Kidney (tissue), 13 donors: ENCODE measurements at regions not wholly inside any gene's neighbourhood (a gene's known extent, or its start where the extent isn't known, plus 50 kb on each side); places are given as distances from the start of the nearest gene placed in this dataset.

Source experiments
- DNase-seq, 5 donors: peaks; one replicate each; pipeline ENCODE4 v3.0.0-alpha.2; 2013 to 2020
- FAIRE-seq: peaks from 2 replicates; lab custom pipeline; 2012; peaks lifted over from hg19 to GRCh38; lab: Jason Lieb, UNC
- H3K27ac ChIP-seq, 2 donors: one replicate each; pipeline ENCODE4 v1.7.0; 2013; ENCODE audit warnings: low read depth in 2 of 2, low read length in 2 of 2, inconsistent platforms in 1 of 2
- H3K27me3 ChIP-seq: one replicate; pipeline ENCODE4 v1.7.1; 2013; ENCODE audit warnings: low read length, inconsistent platforms; ENCODE audit not compliant: control insufficient read depth, insufficient read depth
- H3K36me3 ChIP-seq, 3 donors: one replicate each; pipeline versions ENCODE4 v1.7.0 to v1.7.1; 2013; ENCODE audit warnings: low read length in 3 of 3, control low read depth in 1 of 3, inconsistent platforms in 1 of 3; ENCODE audit not compliant: insufficient read depth in 3 of 3, control insufficient read depth in 2 of 3
- H3K4me1 ChIP-seq, 3 donors: one replicate each; pipeline versions ENCODE4 v1.7.0 to v1.7.1; 2013; ENCODE audit warnings: low read length in 3 of 3, inconsistent platforms in 1 of 3, low read depth in 1 of 3; ENCODE audit not compliant: control insufficient read depth in 2 of 3, insufficient read depth in 2 of 3
- H3K4me3 ChIP-seq, 3 donors: one replicate each; pipeline versions ENCODE4 v1.7.0 to v1.8.1; 2013; ENCODE audit warnings: low read length in 3 of 3, control low read depth in 1 of 3, inconsistent platforms in 1 of 3
- H3K9ac ChIP-seq, 3 donors: one replicate each; pipeline versions ENCODE4 v1.7.0 to v1.7.1; 2013; ENCODE audit warnings: low read length in 3 of 3, control low read depth in 1 of 3, inconsistent platforms in 1 of 3
- H3K9me3 ChIP-seq, 3 donors: one replicate each; pipeline versions ENCODE4 v1.7.0 to v1.7.1; 2013; ENCODE audit warnings: low read length in 3 of 3, control low read depth in 1 of 3, inconsistent platforms in 1 of 3; ENCODE audit not compliant: control insufficient read depth in 2 of 3, insufficient read depth in 1 of 3
- CTCF ChIP-seq: IDR thresholded peaks from 3 replicates; pipeline ENCODE4 v1.5.1; 2012; ENCODE audit warnings: mild to moderate bottlenecking, moderate library complexity, borderline replicate concordance; ENCODE audit not compliant: insufficient read depth; ENCODE audit errors: extremely low read depth
- intact Hi-C: fragments of 100-400 bp; cut with DNase I; formaldehyde crosslinking; loops from one replicate; pipeline ENCODE4 v1.11.1; 2022
- donor health status: control.
- donor health status: control.
- donor health status: control.
- donor health status: control.
- donor health status: control.
- donor health status: DM: yes; HTN: yes; CAD: no.
- donor health status: Normal renal cell carcinoma (clear cell type).

GRCh38 chr12:92503029-92503931 is 199.5 kb upstream of the PLEKHG7 start:
- DNase-seq: peak in 3 of 5 donors; percentile 33 to 75 (median 56)
- no peak for TF ChIP-seq CTCF
- no peak for FAIRE-seq
- Histone ChIP-seq H3K36me3 (no peaks in the 10 kb centered on the region), H3K9me3 (no peaks in the 10 kb centered on the region), H3K9ac (peak overlapping the region in 1 of 3 donors; percentile 30), H3K27ac (peak overlapping the region; percentile 71 to 72), H3K27me3 (no peaks in the 10 kb centered on the region), H3K4me3 (no peak overlapping the region), H3K4me1 (peaks cover 8 to 46% (median 32%) of the 10 kb centered on the region in 3 donors)
- intact Hi-C loops: no loop called here

- Histone ChIP-seq H3K27ac (peak overlapping the region; percentile 71 to 72), H3K4me3 (no peak overlapping the region), H3K36me3 (no peaks in the 10 kb centered on the region), H3K9ac (no peak overlapping the region), H3K9me3 (no peaks in the 10 kb centered on the region), H3K4me1 (peaks cover 8 to 46% (median 32%) of the 10 kb centered on the region in 3 donors), H3K27me3 (no peaks in the 10 kb centered on the region)
- intact Hi-C loops: no loop called here
- TF ChIP-seq CTCF: peak; percentile 37
- DNase-seq: no peak
- FAIRE-seq: no peak
Observed at GRCh38 chr12:92502417-92503028, 200.3 kb upstream of the PLEKHG7 start.

- H3K4me3 ChIP-seq: no peak overlapping the region
- peaks cover 0 to 1% (median 0%) of the 10 kb centered on the region in 3 donors for H3K9me3 ChIP-seq
- H3K36me3 ChIP-seq: no peaks in the 10 kb centered on the region
- H3K27me3 ChIP-seq: no peaks in the 10 kb centered on the region
- H3K27ac ChIP-seq: no peak overlapping the region
- intact Hi-C loops: no loop called here
- H3K4me1 ChIP-seq: peaks cover 0 to 4% (median 0%) of the 10 kb centered on the region in 3 donors
- no peak for DNase-seq
- FAIRE-seq: no peak
- no peak for TF ChIP-seq CTCF
- no peak overlapping the region for H3K9ac ChIP-seq
Observed at GRCh38 chr12:92496790-92497189, 206.0 kb upstream of the PLEKHG7 start.
